GM12878 (cell line): ENCODE measurements at regions not wholly inside any gene's neighbourhood (a gene's known extent, or its start where the extent isn't known, plus 50 kb on each side); places are given as distances from the start of the nearest gene placed in this dataset.

Experiments
- ATAC-seq: fragments of 200-7000 bp; cut with Tn5 transposase; 3 replicates; pipeline ENCODE4 v1.9.1; 2020; ENCODE audit warnings: mild to moderate bottlenecking, moderate library complexity
- BruUV-seq: library from RNA; stranded (reverse); fragments of 400-500 nt; replicated peaks from 2 replicates; lab custom pipeline; 2021; lab: Mats Ljungman, UMichigan
- CTCF ChIA-PET: fragments of 300-600 bp; sonication (Branson Sonifier 250); formaldehyde crosslinking; extraction: SDS; loops from one replicate; lab custom pipeline; 2021; ENCODE audit warnings: inconsistent platforms; lab: Yijun Ruan, JAX
- POLR2A ChIA-PET: fragments of 350-600 bp; formaldehyde crosslinking; extraction: SDS; loops from one replicate; lab custom pipeline; 2021; ENCODE audit warnings: inconsistent platforms; lab: Charles Lee
- RAD21 ChIA-PET: fragments of 300-600 bp; sonication (Branson Sonifier 250); formaldehyde crosslinking; loops from one replicate; lab custom pipeline; 2023; ENCODE audit warnings: antibody characterized with exemption; ENCODE audit not compliant: unreplicated experiment; lab: Charles Lee
- SMC1A ChIA-PET: fragments of 300-600 bp; sonication (Branson Sonifier 250); formaldehyde crosslinking; loops from one replicate; lab custom pipeline; 2023; ENCODE audit not compliant: unreplicated experiment, uncharacterized antibody; lab: Charles Lee
- DNase-seq: peaks from one replicate; pipeline ENCODE4 v3.0.0-alpha.2; 2011; ENCODE audit warnings: low read depth, low spot score
- FAIRE-seq: peaks from 3 replicates; lab custom pipeline; 2011; peaks lifted over from hg19 to GRCh38; lab: Jason Lieb, UNC
- H2AFZ ChIP-seq: 2 replicates; pipeline ENCODE4 v1.6.0; 2011; ENCODE audit warnings: low read depth, low read length, control low read depth; ENCODE audit not compliant: control insufficient read depth
- H3K27ac ChIP-seq: 2 replicates; pipeline ENCODE4 v1.5.1; 2011; ENCODE audit warnings: control low read depth; ENCODE audit not compliant: control insufficient read depth, insufficient read depth
- H3K27me3 ChIP-seq, 2 experiments: replicated peaks in 1 of 2; 2 replicates each; pipeline versions ENCODE4 v1.6.0 to v1.6.1; 2011; ENCODE audit warnings: low read length in 1 of 2; ENCODE audit not compliant: control insufficient read depth in 2 of 2, insufficient read depth in 2 of 2
- H3K36me3 ChIP-seq, 2 experiments: 2 replicates each; pipeline ENCODE4 v1.5.1; 2011; ENCODE audit warnings: low read length in 1 of 2; ENCODE audit not compliant: control insufficient read depth in 2 of 2, insufficient read depth in 2 of 2
- H3K4me1 ChIP-seq: 2 replicates; pipeline ENCODE4 v1.6.1; 2011; ENCODE audit warnings: mild to moderate bottlenecking, low read length, moderate library complexity, mixed read lengths; ENCODE audit not compliant: control insufficient read depth, insufficient read depth
- H3K4me2 ChIP-seq: 2 replicates; pipeline ENCODE4 v1.6.0; 2011; ENCODE audit warnings: control low read depth; ENCODE audit not compliant: control insufficient read depth, insufficient read depth
- H3K4me3 ChIP-seq: fragments of 200-600 bp; sonication (generic); 2 replicates; pipeline ENCODE4 v1.5.1; 2016
- H3K79me2 ChIP-seq: 2 replicates; pipeline ENCODE4 v1.6.0; 2011; ENCODE audit warnings: low read length; ENCODE audit not compliant: control insufficient read depth, insufficient read depth
- H3K9ac ChIP-seq: 2 replicates; pipeline ENCODE4 v1.8.0; 2011; ENCODE audit warnings: low read length, control low read depth, mixed read lengths; ENCODE audit not compliant: control insufficient read depth, insufficient read depth
- H3K9me3 ChIP-seq: replicated peaks from 3 replicates; pipeline ENCODE4 v1.5.1; 2011; ENCODE audit warnings: mild to moderate bottlenecking, low read length; ENCODE audit not compliant: control insufficient read depth, insufficient read depth
- H4K20me1 ChIP-seq: 2 replicates; pipeline ENCODE4 v1.6.0; 2011; ENCODE audit not compliant: control insufficient read depth, insufficient read depth
- ASH2L ChIP-seq: fragments of 300-600, 200-600 bp; sonication (generic); IDR thresholded peaks from 2 replicates; pipeline ENCODE4 v1.6.1; 2017; ENCODE audit warnings: low read depth, mild to moderate bottlenecking, borderline replicate concordance
- ATF2 ChIP-seq: IDR thresholded peaks from 2 replicates; pipeline ENCODE4 v1.6.1; 2012; ENCODE audit warnings: low read length, inconsistent platforms
- BCL11A ChIP-seq: IDR thresholded peaks from 2 replicates; pipeline ENCODE4 v1.6.1; 2011; ENCODE audit warnings: low read depth, low read length
- HDAC2 ChIP-seq: fragments of 200-600 bp; sonication (generic); IDR thresholded peaks from 2 replicates; pipeline ENCODE4 v1.6.1; 2017
- IKZF1 ChIP-seq: fragments of 450-650 bp; conservative IDR thresholded peaks from 2 replicates; pipeline ENCODE4 v1.6.1; 2017; ENCODE audit warnings: antibody characterized with exemption, mild to moderate bottlenecking
- IKZF2 ChIP-seq, 2 experiments: fragments of 450-650 bp; IDR thresholded peaks; 2 replicates each; pipeline ENCODE4 v1.6.1; 2017; ENCODE audit warnings: mild to moderate bottlenecking in 2 of 2, moderate library complexity in 2 of 2
- MTA3 ChIP-seq: IDR thresholded peaks from 2 replicates; pipeline ENCODE4 v1.6.1; 2012; ENCODE audit warnings: low read length, inconsistent platforms, borderline replicate concordance
- NRF1 ChIP-seq: conservative IDR thresholded peaks from 2 replicates; pipeline ENCODE4 v1.6.1; 2011; ENCODE audit warnings: mild to moderate bottlenecking, low read depth, low read length, improper control_type of control experiment
- PAX5 ChIP-seq: IDR thresholded peaks from 2 replicates; pipeline ENCODE4 v1.6.1; 2011; ENCODE audit warnings: low read depth, low read length, borderline replicate concordance
- RAD51 ChIP-seq: fragments of 450-650 bp; IDR thresholded peaks from 2 replicates; pipeline ENCODE4 v1.6.1; 2016; ENCODE audit warnings: moderate library complexity, mild to moderate bottlenecking, inconsistent platforms
- TAF1 ChIP-seq: IDR thresholded peaks from 2 replicates; pipeline ENCODE4 v1.6.1; 2011; ENCODE audit warnings: mild to moderate bottlenecking, low read depth, low read length, borderline replicate concordance
- WRNIP1 ChIP-seq: IDR thresholded peaks from 2 replicates; pipeline ENCODE4 v1.6.1; 2011; ENCODE audit warnings: low read depth, low read length, improper control_type of control experiment, borderline replicate concordance
- YBX1 ChIP-seq: fragments of 450-650 bp; IDR thresholded peaks from 2 replicates; pipeline ENCODE4 v1.6.1; 2016; ENCODE audit warnings: antibody characterized with exemption
- ZBED1 ChIP-seq: IDR thresholded peaks from 2 replicates; pipeline ENCODE4 v1.6.1; 2016; ENCODE audit warnings: borderline replicate concordance
- ZNF384 ChIP-seq: IDR thresholded peaks from 2 replicates; pipeline ENCODE4 v1.6.1; 2012; ENCODE audit warnings: low read depth, mild to moderate bottlenecking, low read length, improper control_type of control experiment, borderline replicate concordance
- whole genome bisulfite sequencing: methylation state at CpG from one replicate; pipeline ENCODE4 v1.1.6; 2016; ENCODE audit warnings: low lambda C conversion rate; ENCODE audit not compliant: insufficient replicate concordance, insufficient coverage; ENCODE audit errors: missing lambda C conversion rate; 5-methylcytosine and 5-hydroxymethylcytosine counted together
- in situ Hi-C: fragments of 300-500 bp; cut with MboI; formaldehyde crosslinking; loops from 9 replicates; pipeline ENCODE4 v1.14.3; 2018; ENCODE audit warnings: mixed read lengths
- intact Hi-C: fragments of 100-400 bp; cut with micrococcal nuclease; formaldehyde crosslinking; loops from one replicate; pipeline ENCODE4 v1.14.2; 2022; ENCODE audit not compliant: unreplicated experiment
- TF ChIP-seq, protein P1 (sequence below): fragments of 450-650 bp; IDR thresholded peaks from 2 replicates; pipeline ENCODE4 v1.6.1; 2014; ENCODE audit warnings: mild to moderate bottlenecking
- TF ChIP-seq, protein P2 (sequence below): fragments of 450-650 bp; formaldehyde crosslinking; IDR thresholded peaks from 2 replicates; pipeline ENCODE4 v1.4.0; 2020; ENCODE audit warnings: mild to moderate bottlenecking, moderate library complexity
- TF ChIP-seq, protein P3 (sequence below): fragments of 150-350 bp; IDR thresholded peaks from 2 replicates; pipeline ENCODE4 v1.6.1; 2014; ENCODE audit warnings: mild to moderate bottlenecking, low read depth, low read length

GRCh38 chr22:26753125-26753862 is 95.9 kb downstream of the MIAT start:
- ChIA-PET SMC1A (no interaction called here), RAD21 (no interaction called here), CTCF (no interaction called here), POLR2A (no interaction called here)
- intact Hi-C loops = no loop called here
- Histone ChIP-seq H3K4me2 (no peak overlapping the region), H2AFZ (no peak overlapping the region), H3K27ac (no peak overlapping the region), H3K9ac (no peak overlapping the region), H3K4me3 (no peak overlapping the region), H3K36me3 (no peaks in the 10 kb centered on the region), H3K9me3 (no peaks in the 10 kb centered on the region; the same call in 2 of the 3 replicates), H3K4me1 (no peaks in the 10 kb centered on the region), H4K20me1 (no peaks in the 10 kb centered on the region), H3K79me2 (no peaks in the 10 kb centered on the region), H3K27me3 (no peaks in the 10 kb centered on the region)
- no peak for TF ChIP-seq TAF1
- no peak for TF ChIP-seq BCL11A
- no peak for TF ChIP-seq YBX1
- TF ChIP-seq IKZF2 (IDR thresholded peaks at IDR 0.05) = no peak
- no peak for TF ChIP-seq WRNIP1
- TF ChIP-seq, protein P1, sequence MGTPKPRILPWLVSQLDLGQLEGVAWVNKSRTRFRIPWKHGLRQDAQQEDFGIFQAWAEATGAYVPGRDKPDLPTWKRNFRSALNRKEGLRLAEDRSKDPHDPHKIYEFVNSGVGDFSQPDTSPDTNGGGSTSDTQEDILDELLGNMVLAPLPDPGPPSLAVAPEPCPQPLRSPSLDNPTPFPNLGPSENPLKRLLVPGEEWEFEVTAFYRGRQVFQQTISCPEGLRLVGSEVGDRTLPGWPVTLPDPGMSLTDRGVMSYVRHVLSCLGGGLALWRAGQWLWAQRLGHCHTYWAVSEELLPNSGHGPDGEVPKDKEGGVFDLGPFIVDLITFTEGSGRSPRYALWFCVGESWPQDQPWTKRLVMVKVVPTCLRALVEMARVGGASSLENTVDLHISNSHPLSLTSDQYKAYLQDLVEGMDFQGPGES = no peak
- no peak for TF ChIP-seq NRF1
- TF ChIP-seq ZNF384 = no peak
- TF ChIP-seq ATF2 = no peak
- no peak for TF ChIP-seq ASH2L
- TF ChIP-seq HDAC2 = no peak
- TF ChIP-seq PAX5 = no peak
- TF ChIP-seq ZBED1 = no peak
- TF ChIP-seq, protein P2, sequence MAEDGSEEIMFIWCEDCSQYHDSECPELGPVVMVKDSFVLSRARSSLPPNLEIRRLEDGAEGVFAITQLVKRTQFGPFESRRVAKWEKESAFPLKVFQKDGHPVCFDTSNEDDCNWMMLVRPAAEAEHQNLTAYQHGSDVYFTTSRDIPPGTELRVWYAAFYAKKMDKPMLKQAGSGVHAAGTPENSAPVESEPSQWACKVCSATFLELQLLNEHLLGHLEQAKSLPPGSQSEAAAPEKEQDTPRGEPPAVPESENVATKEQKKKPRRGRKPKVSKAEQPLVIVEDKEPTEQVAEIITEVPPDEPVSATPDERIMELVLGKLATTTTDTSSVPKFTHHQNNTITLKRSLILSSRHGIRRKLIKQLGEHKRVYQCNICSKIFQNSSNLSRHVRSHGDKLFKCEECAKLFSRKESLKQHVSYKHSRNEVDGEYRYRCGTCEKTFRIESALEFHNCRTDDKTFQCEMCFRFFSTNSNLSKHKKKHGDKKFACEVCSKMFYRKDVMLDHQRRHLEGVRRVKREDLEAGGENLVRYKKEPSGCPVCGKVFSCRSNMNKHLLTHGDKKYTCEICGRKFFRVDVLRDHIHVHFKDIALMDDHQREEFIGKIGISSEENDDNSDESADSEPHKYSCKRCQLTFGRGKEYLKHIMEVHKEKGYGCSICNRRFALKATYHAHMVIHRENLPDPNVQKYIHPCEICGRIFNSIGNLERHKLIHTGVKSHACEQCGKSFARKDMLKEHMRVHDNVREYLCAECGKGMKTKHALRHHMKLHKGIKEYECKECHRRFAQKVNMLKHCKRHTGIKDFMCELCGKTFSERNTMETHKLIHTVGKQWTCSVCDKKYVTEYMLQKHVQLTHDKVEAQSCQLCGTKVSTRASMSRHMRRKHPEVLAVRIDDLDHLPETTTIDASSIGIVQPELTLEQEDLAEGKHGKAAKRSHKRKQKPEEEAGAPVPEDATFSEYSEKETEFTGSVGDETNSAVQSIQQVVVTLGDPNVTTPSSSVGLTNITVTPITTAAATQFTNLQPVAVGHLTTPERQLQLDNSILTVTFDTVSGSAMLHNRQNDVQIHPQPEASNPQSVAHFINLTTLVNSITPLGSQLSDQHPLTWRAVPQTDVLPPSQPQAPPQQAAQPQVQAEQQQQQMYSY (CRISPR knock-in tag) = no peak
- no peak for TF ChIP-seq MTA3
- TF ChIP-seq RAD51 = no peak
- TF ChIP-seq, protein P3, sequence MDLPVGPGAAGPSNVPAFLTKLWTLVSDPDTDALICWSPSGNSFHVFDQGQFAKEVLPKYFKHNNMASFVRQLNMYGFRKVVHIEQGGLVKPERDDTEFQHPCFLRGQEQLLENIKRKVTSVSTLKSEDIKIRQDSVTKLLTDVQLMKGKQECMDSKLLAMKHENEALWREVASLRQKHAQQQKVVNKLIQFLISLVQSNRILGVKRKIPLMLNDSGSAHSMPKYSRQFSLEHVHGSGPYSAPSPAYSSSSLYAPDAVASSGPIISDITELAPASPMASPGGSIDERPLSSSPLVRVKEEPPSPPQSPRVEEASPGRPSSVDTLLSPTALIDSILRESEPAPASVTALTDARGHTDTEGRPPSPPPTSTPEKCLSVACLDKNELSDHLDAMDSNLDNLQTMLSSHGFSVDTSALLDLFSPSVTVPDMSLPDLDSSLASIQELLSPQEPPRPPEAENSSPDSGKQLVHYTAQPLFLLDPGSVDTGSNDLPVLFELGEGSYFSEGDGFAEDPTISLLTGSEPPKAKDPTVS = no peak
- no peak for TF ChIP-seq IKZF1
- 67% methylated on average over 10 of the region's 10 CpGs for WGBS
- DNase-seq (no peak), FAIRE-seq (no peak), ATAC-seq (no peak)
- BruUV-seq = no TSS peak
- in situ Hi-C loops = loop anchor here (25.0 kb wide), 1 partner anchor 1259 kb away; no protein-coding TSS in a partner anchor
